SK-N-SH (cell line): ENCODE measurements at regions not wholly inside any gene's neighbourhood (a gene's known extent, or its start where the extent isn't known, plus 50 kb on each side); places are given as distances from the start of the nearest gene placed in this dataset.
"Not testable (repeated sequence)": the region's sequence is repeated elsewhere in the genome, so short reads cannot be mapped to it uniquely, and the experiment has no call there.

Experiments
- CTCF ChIA-PET: fragments of 300-600, 350-600 bp; formaldehyde crosslinking; extraction: SDS; loops from one replicate; lab custom pipeline; 2021; lab: Yijun Ruan, JAX
- POLR2A ChIA-PET: fragments of 350-600 bp; sonication (Branson Sonifier 250); formaldehyde crosslinking; extraction: SDS; loops from one replicate; lab custom pipeline; 2020; ENCODE audit warnings: antibody characterized with exemption, inconsistent platforms; lab: Yijun Ruan, JAX
- DNase-seq: peaks from one replicate; pipeline ENCODE4 v3.0.0; 2012
- H2AFZ ChIP-seq: fragments of 200-600 bp; sonication (generic); 2 replicates; pipeline ENCODE4 v1.8.1; 2016; ENCODE audit warnings: antibody characterized with exemption, mild to moderate bottlenecking, low read depth
- H3F3A ChIP-seq: fragments of 200-600 bp; sonication (generic); replicated peaks from 2 replicates; pipeline ENCODE3; 2016; ENCODE audit warnings: antibody characterized with exemption, mild to moderate bottlenecking; ENCODE audit not compliant: insufficient read depth
- H3K27ac ChIP-seq, 2 experiments: fragments of 200-500 bp in 1 of 2; fragments of 200-600 bp in 1 of 2; sonication (Bioruptor generic) in 1 of 2; sonication (generic), shearing (Covaris generic) in 1 of 2; 2 replicates each; pipeline versions ENCODE4 v1.5.1 to v1.6.1; 2014 to 2016; ENCODE audit warnings: low read depth in 2 of 2, inconsistent platforms in 1 of 2, low read length in 1 of 2, mild to moderate bottlenecking in 1 of 2, mixed read lengths in 1 of 2
- H3K27me3 ChIP-seq: fragments of 200-600 bp; sonication (generic), shearing (Covaris generic); 2 replicates; pipeline ENCODE4 v1.6.1; 2016; ENCODE audit warnings: mixed run types; ENCODE audit not compliant: insufficient read depth
- H3K36me3 ChIP-seq, 2 experiments: fragments of 200-500 bp in 1 of 2; fragments of 200-600 bp in 1 of 2; sonication (Bioruptor generic) in 1 of 2; sonication (generic) in 1 of 2; replicated peaks in 1 of 2; 2 replicates each; pipeline versions ENCODE3 to v1.5.1; 2014 to 2016; ENCODE audit warnings: low read length in 1 of 2, mild to moderate bottlenecking in 1 of 2; ENCODE audit not compliant: insufficient read depth in 2 of 2, control insufficient read depth in 1 of 2
- H3K4me1 ChIP-seq, 2 experiments: fragments of 200-500 bp in 1 of 2; fragments of 200-600 bp in 1 of 2; sonication (Bioruptor generic) in 1 of 2; sonication (generic), shearing (Covaris generic) in 1 of 2; 2 replicates each; pipeline versions ENCODE4 v1.5.1 to v1.6.1; 2014 to 2016; ENCODE audit warnings: low read depth in 1 of 2, low read length in 1 of 2, mixed run types in 1 of 2; ENCODE audit not compliant: insufficient read depth in 2 of 2, control insufficient read depth in 1 of 2
- H3K4me2 ChIP-seq: fragments of 200-600 bp; sonication (generic), shearing (Covaris generic); 2 replicates; pipeline ENCODE4 v1.6.1; 2017; ENCODE audit warnings: mixed run types
- H3K4me3 ChIP-seq, 2 experiments: fragments of 200-500 bp in 1 of 2; fragments of 200-600 bp in 1 of 2; sonication (Bioruptor generic) in 1 of 2; sonication (generic), shearing (Covaris generic) in 1 of 2; 2 replicates each; pipeline versions ENCODE4 v1.5.1 to v1.8.1; 2014 to 2016; ENCODE audit warnings: low read depth in 2 of 2, inconsistent platforms in 1 of 2, low read length in 1 of 2, mild to moderate bottlenecking in 1 of 2, mixed read lengths in 1 of 2, moderate library complexity in 1 of 2
- H3K79me2 ChIP-seq: fragments of 200-600 bp; sonication (generic); 2 replicates; pipeline ENCODE4 v1.8.1; 2017; ENCODE audit warnings: mild to moderate bottlenecking; ENCODE audit not compliant: insufficient read depth
- H3K9ac ChIP-seq: fragments of 200-600 bp; sonication (generic); 2 replicates; pipeline ENCODE4 v1.6.1; 2017; ENCODE audit warnings: mixed run types
- H3K9me2 ChIP-seq: fragments of 200-600 bp; sonication (generic); 2 replicates; pipeline ENCODE4 v1.6.1; 2017; ENCODE audit warnings: mixed run types
- H3K9me3 ChIP-seq: fragments of 200-600 bp; sonication (generic); 2 replicates; pipeline ENCODE4 v1.6.1; 2017; ENCODE audit warnings: mixed run types, mild to moderate bottlenecking, moderate library complexity
- H4K20me1 ChIP-seq: fragments of 200-600 bp; sonication (generic); 2 replicates; pipeline ENCODE4 v1.6.1; 2017; ENCODE audit warnings: mild to moderate bottlenecking, mixed run types; ENCODE audit not compliant: insufficient read depth
- WGBS: methylation state at CpG from one replicate; pipeline ENCODE4 v1.1.6; 2017; ENCODE audit warnings: low lambda C conversion rate; 5-methylcytosine and 5-hydroxymethylcytosine counted together

DNA sequence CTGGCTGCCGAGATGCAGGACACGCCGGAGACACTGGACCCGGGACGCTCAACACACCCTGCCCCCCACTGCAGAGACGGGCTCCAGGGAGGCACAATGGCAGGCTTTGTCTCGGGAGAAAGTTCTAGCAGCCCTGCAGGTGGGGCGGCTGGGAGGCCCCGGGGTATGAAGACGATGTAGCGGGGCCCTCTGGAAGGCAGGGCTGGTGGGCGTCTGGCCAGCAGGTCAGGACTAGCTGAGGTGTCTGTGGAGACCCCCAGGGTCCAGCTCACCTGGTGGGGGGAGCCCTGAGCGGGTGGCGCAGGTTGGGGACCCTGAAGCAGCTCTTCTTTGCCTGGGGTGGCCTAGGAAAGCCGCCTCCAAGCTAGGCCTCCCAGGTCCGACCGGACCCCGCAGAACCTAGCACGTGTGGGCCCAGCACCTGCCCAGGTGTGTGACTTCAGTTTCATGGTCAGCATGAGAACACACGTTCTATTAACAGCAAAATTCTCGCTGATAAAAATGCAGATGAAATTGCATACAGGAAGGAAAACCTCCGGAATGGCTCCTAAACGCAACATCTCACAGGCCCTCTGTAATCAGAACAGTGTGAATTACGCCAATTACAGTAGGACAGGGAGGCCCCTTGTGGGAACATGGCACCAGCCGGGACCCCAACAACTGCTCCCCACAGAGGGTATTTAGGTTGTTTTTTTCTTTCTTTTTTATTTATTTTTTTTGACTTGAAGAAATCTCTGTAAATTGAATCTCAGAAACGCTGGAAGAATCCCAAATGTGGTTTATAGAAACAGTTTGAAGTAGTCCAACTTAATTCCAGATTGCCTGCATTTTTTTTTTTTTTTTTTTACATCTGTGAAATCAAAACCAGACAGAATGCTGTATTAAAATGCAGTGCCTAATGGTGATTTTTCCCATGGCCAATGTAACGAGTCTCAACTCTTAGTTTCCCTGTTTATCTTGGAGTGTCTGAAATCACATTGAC, 195.6 kb upstream of the ZNF469 start:
- DNase-seq, H3K27me3 ChIP-seq, H3K9ac ChIP-seq, POLR2A ChIA-PET, H2AFZ ChIP-seq, CTCF ChIA-PET, H3K4me3 ChIP-seq, H4K20me1 ChIP-seq, H3K36me3 ChIP-seq, H3F3A ChIP-seq, H3K9me2 ChIP-seq, H3K4me2 ChIP-seq, H3K9me3 ChIP-seq, H3K79me2 ChIP-seq: not testable (repeated sequence)
- Histone ChIP-seq H3K27ac (peak overlapping the region in 1 of 2 experiments; percentile 64; a peak in 1 of 4 replicates), H3K4me1 (peaks cover 0 to 14% of the 10 kb centered on the region in 2 experiments; a peak in 1 of 4 replicates)
- WGBS, result 69% methylated on average over 10 of the region's 27 CpGs

DNA sequence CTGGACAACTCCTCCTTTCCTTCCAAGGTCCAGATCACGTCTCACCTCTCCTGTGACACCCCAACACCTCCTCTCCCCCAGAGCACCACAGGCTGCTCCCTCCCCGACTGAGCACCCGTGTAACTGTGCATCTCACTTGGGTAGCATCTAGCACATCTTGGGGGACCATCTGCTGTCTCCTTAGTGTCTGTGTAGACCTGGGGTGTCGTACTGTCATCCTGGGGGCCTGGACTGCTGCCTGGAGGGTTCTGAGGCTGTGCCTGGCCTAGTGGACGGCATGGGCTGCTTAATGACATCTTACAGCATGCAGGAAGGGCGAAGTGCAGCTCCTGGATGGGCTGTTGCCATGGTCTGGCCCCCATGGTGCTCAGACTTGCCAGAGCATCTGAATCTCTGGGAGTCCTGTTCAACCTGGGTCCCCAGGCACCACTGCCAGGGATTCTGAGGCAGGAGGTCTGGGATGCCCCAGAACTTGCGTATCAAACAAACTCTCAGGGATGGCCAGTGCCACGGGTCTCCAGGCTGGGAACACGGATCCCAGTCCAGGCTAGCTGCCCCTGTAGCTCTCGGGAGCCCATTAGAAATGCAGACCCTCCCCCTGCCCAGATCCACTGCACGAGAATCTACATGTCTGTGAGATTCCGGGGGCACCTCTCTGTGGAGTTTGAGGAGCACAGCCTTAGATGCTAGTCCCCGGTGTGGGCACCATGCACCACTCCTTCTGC, 194.4 kb upstream of the ZNF469 start:
- H3K9ac ChIP-seq, H3K4me3 ChIP-seq, DNase-seq, H4K20me1 ChIP-seq, CTCF ChIA-PET, H3K9me3 ChIP-seq, H3K4me2 ChIP-seq, H3K27me3 ChIP-seq, H3K36me3 ChIP-seq, H2AFZ ChIP-seq, H3K79me2 ChIP-seq, H3K9me2 ChIP-seq, H3F3A ChIP-seq, POLR2A ChIA-PET: not testable (repeated sequence)
- Histone ChIP-seq H3K4me1 (peaks cover 0 to 14% of the 10 kb centered on the region in 2 experiments; a peak in 1 of 4 replicates), H3K27ac (peak overlapping the region in 1 of 2 experiments; percentile 28; a peak in 1 of 4 replicates)
- WGBS, result 64% methylated on average over 4 of the region's 13 CpGs

DNA sequence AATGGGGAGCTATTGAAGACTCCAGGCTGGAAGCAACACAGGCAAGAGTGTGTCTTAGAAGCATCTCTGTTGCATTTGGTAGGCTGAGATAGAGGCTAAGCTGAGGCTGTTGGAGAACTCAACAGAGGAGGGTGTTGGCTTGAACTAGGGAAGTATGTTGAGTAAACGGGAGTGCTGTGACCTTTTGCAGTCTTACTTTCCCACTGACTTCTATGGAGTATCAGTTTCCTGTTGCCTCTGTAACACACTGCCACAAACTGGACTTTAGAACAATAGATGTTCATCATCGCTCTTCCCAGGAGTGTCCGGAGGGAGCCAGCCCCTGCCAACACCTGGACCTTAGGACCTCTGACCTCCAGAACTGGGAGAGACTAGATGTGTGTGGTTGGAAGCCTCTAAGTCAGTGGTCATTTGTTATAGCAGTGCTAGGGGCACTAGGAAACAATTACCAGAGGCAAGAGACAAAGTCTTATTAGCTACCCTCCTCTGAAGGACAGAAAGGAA, 192.1 kb upstream of the ZNF469 start:
- H3K9ac ChIP-seq, POLR2A ChIA-PET, H4K20me1 ChIP-seq, DNase-seq, H3K79me2 ChIP-seq, H3K27me3 ChIP-seq, CTCF ChIA-PET, H3F3A ChIP-seq, H3K36me3 ChIP-seq, H3K9me3 ChIP-seq, H2AFZ ChIP-seq, H3K9me2 ChIP-seq, H3K27ac ChIP-seq, H3K4me3 ChIP-seq, H3K4me2 ChIP-seq: not testable (repeated sequence)
- WGBS, result 93% methylated on average over 3 of the region's 3 CpGs
- peaks cover 0 to 29% of the 10 kb centered on the region in 2 experiments; a peak in 2 of 4 replicates for H3K4me1 ChIP-seq

DNA sequence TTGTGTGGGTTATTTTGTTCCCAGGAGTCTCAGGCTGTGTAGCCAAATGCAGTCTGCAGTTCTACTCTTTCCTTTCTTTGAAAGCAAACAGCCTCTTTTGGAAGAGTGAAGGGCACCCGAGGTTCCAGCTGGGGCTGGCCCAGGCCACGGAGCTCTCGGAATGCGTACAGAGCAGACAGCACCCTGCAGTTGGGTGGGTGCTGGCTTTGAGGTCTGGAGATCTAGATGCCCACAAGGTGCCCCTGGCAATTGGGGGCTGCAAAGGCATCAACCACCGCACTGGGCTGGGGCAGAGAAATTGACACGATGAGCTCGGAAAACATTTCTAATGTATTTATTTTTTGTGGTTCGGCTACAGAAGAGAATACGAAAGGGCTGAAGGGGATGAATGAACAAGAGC, 191.6 kb upstream of the ZNF469 start:
- H3K9me2 ChIP-seq, H3K9ac ChIP-seq, H3K79me2 ChIP-seq, H3K9me3 ChIP-seq, CTCF ChIA-PET, H2AFZ ChIP-seq, H3F3A ChIP-seq, H3K27me3 ChIP-seq, H3K4me3 ChIP-seq, DNase-seq, H3K36me3 ChIP-seq, POLR2A ChIA-PET, H3K27ac ChIP-seq, H4K20me1 ChIP-seq, H3K4me2 ChIP-seq: not testable (repeated sequence)
- 80% methylated on average over 6 of the region's 9 CpGs for WGBS
- peaks cover 0 to 34% of the 10 kb centered on the region in 2 experiments; a peak in 2 of 4 replicates for H3K4me1 ChIP-seq
